ENCODE measurements at regions not wholly inside any gene's neighbourhood (a gene's known extent, or its start where the extent isn't known, plus 50 kb on each side); places are given as distances from the start of the nearest gene placed in this dataset.

- no peak overlapping the region for H3K9ac ChIP-seq (ENCODE audit: low read depth, low read length)
- H3K4me2 ChIP-seq (ENCODE audit: low read length), result no peak overlapping the region
- no peaks in the 10 kb centered on the region for H3K36me3 ChIP-seq (ENCODE audit: insufficient read depth, low read length)
- H3K4me1 ChIP-seq (ENCODE audit: control insufficient read depth, insufficient read depth, low read length), result peaks cover 3% of the 10 kb centered on the region
- H3K27me3 ChIP-seq (ENCODE audit: control insufficient read depth, insufficient read depth, low read length), result peaks cover 18% of the 10 kb centered on the region
- no peaks in the 10 kb centered on the region for H3K9me3 ChIP-seq (replicated peaks; ENCODE audit: low read length)
- no peak overlapping the region for H3K4me3 ChIP-seq (ENCODE audit: low read length)
These were observed 237.2 kb upstream of the APCDD1 start for GRCh38 chr18:10217211-10217610.

- Histone ChIP-seq H3K4me2 (ENCODE audit: low read length) (no peak overlapping the region), H3K9ac (ENCODE audit: low read depth, low read length) (no peak overlapping the region), H3K36me3 (ENCODE audit: insufficient read depth, low read length) (no peaks in the 10 kb centered on the region), H3K9me3 (replicated peaks; ENCODE audit: low read length) (peaks cover 6% of the 10 kb centered on the region), H3K4me1 (ENCODE audit: control insufficient read depth, insufficient read depth, low read length) (peaks cover under 1% of the 10 kb centered on the region), H3K27me3 (ENCODE audit: control insufficient read depth, insufficient read depth, low read length) (peaks cover 2% of the 10 kb centered on the region), H3K4me3 (ENCODE audit: low read length) (no peak overlapping the region)
These were observed 229.1 kb upstream of the APCDD1 start for GRCh38 chr18:10225300-10225699.

- H3K9me3 ChIP-seq (replicated peaks; ENCODE audit: low read length), result peaks cover 6% of the 10 kb centered on the region
These were observed 227.5 kb upstream of the APCDD1 start for GRCh38 chr18:10226971-10227370.

GRCh38 chr18:10228326-10228725, 226.1 kb upstream of the APCDD1 start:
- no peak overlapping the region for H3K9ac ChIP-seq (ENCODE audit: low read depth, low read length)
- no peak overlapping the region for H3K4me3 ChIP-seq (ENCODE audit: low read length)
- peaks cover 6% of the 10 kb centered on the region for H3K9me3 ChIP-seq (replicated peaks; ENCODE audit: low read length)
- peaks cover 4% of the 10 kb centered on the region for H3K4me1 ChIP-seq (ENCODE audit: control insufficient read depth, insufficient read depth, low read length)
- no peaks in the 10 kb centered on the region for H3K27me3 ChIP-seq (ENCODE audit: control insufficient read depth, insufficient read depth, low read length)
- no peaks in the 10 kb centered on the region for H3K36me3 ChIP-seq (ENCODE audit: insufficient read depth, low read length)
- no peak overlapping the region for H3K4me2 ChIP-seq (ENCODE audit: low read length)

More at GRCh38 chr18:10226971-10227370, 227.5 kb upstream of the APCDD1 start:
- Histone ChIP-seq H3K4me3 (ENCODE audit: low read length) (no peak overlapping the region), H3K4me1 (ENCODE audit: control insufficient read depth, insufficient read depth, low read length) (peaks cover 4% of the 10 kb centered on the region), H3K27me3 (ENCODE audit: control insufficient read depth, insufficient read depth, low read length) (peaks cover under 1% of the 10 kb centered on the region), H3K36me3 (ENCODE audit: insufficient read depth, low read length) (no peaks in the 10 kb centered on the region), H3K9ac (ENCODE audit: low read depth, low read length) (no peak overlapping the region), H3K4me2 (ENCODE audit: low read length) (no peak overlapping the region)

- H3K27me3 ChIP-seq (ENCODE audit: control insufficient read depth, insufficient read depth, low read length), result no peaks in the 10 kb centered on the region
- H3K4me3 ChIP-seq (ENCODE audit: low read length), result no peak overlapping the region
- peaks cover 6% of the 10 kb centered on the region for H3K9me3 ChIP-seq (replicated peaks; ENCODE audit: low read length)
- H3K4me2 ChIP-seq (ENCODE audit: low read length), result no peak overlapping the region
- no peaks in the 10 kb centered on the region for H3K36me3 ChIP-seq (ENCODE audit: insufficient read depth, low read length)
- no peak overlapping the region for H3K9ac ChIP-seq (ENCODE audit: low read depth, low read length)
- H3K4me1 ChIP-seq (ENCODE audit: control insufficient read depth, insufficient read depth, low read length), result peaks cover 4% of the 10 kb centered on the region
These were observed 225.0 kb upstream of the APCDD1 start for GRCh38 chr18:10229458-10229857.

- Histone ChIP-seq H3K4me2 (ENCODE audit: low read length) (no peak overlapping the region), H3K9ac (ENCODE audit: low read depth, low read length) (no peak overlapping the region), H3K4me1 (ENCODE audit: control insufficient read depth, insufficient read depth, low read length) (peaks cover 8% of the 10 kb centered on the region)
These were observed 224.4 kb upstream of the APCDD1 start for GRCh38 chr18:10230072-10230471.

GRCh38 chr18:10231220-10231619, 223.2 kb upstream of the APCDD1 start:
- peaks cover 12% of the 10 kb centered on the region for H3K4me1 ChIP-seq (ENCODE audit: control insufficient read depth, insufficient read depth, low read length)
- H3K4me3 ChIP-seq (ENCODE audit: low read length), result no peak overlapping the region
- H3K9me3 ChIP-seq (replicated peaks; ENCODE audit: low read length), result peaks cover 6% of the 10 kb centered on the region
- no peaks in the 10 kb centered on the region for H3K27me3 ChIP-seq (ENCODE audit: control insufficient read depth, insufficient read depth, low read length)
- H3K9ac ChIP-seq (ENCODE audit: low read depth, low read length), result no peak overlapping the region
- H3K4me2 ChIP-seq (ENCODE audit: low read length), result no peak overlapping the region
- H3K36me3 ChIP-seq (ENCODE audit: insufficient read depth, low read length), result no peaks in the 10 kb centered on the region

More at GRCh38 chr18:10230072-10230471, 224.4 kb upstream of the APCDD1 start:
- peaks cover 6% of the 10 kb centered on the region for H3K9me3 ChIP-seq (replicated peaks; ENCODE audit: low read length)
- no peaks in the 10 kb centered on the region for H3K36me3 ChIP-seq (ENCODE audit: insufficient read depth, low read length)
- H3K27me3 ChIP-seq (ENCODE audit: control insufficient read depth, insufficient read depth, low read length), result no peaks in the 10 kb centered on the region
- H3K4me3 ChIP-seq (ENCODE audit: low read length), result no peak overlapping the region

GRCh38 chr18:10232062-10232461, 222.4 kb upstream of the APCDD1 start:
- H3K4me2 ChIP-seq (ENCODE audit: low read length), result no peak overlapping the region
- no peak overlapping the region for H3K4me3 ChIP-seq (ENCODE audit: low read length)
- no peaks in the 10 kb centered on the region for H3K36me3 ChIP-seq (ENCODE audit: insufficient read depth, low read length)
- peaks cover 6% of the 10 kb centered on the region for H3K9me3 ChIP-seq (replicated peaks; ENCODE audit: low read length)
- H3K4me1 ChIP-seq (ENCODE audit: control insufficient read depth, insufficient read depth, low read length), result peaks cover 12% of the 10 kb centered on the region
- H3K9ac ChIP-seq (ENCODE audit: low read depth, low read length), result no peak overlapping the region
- no peaks in the 10 kb centered on the region for H3K27me3 ChIP-seq (ENCODE audit: control insufficient read depth, insufficient read depth, low read length)

GRCh38 chr18:10233082-10233875, 221.2 kb upstream of the APCDD1 start:
- H3K9ac ChIP-seq (ENCODE audit: low read depth, low read length), result no peak overlapping the region
- peaks cover 12% of the 10 kb centered on the region for H3K4me1 ChIP-seq (ENCODE audit: control insufficient read depth, insufficient read depth, low read length)
- H3K9me3 ChIP-seq (replicated peaks; ENCODE audit: low read length), result peaks cover 6% of the 10 kb centered on the region
- no peaks in the 10 kb centered on the region for H3K27me3 ChIP-seq (ENCODE audit: control insufficient read depth, insufficient read depth, low read length)
- no peak overlapping the region for H3K4me2 ChIP-seq (ENCODE audit: low read length)
- H3K36me3 ChIP-seq (ENCODE audit: insufficient read depth, low read length), result no peaks in the 10 kb centered on the region
- H3K4me3 ChIP-seq (ENCODE audit: low read length), result no peak overlapping the region

GRCh38 chr18:10234281-10234680, 220.2 kb upstream of the APCDD1 start:
- no peaks in the 10 kb centered on the region for H3K9me3 ChIP-seq (replicated peaks; ENCODE audit: low read length)
- H3K4me1 ChIP-seq (ENCODE audit: control insufficient read depth, insufficient read depth, low read length), result peaks cover 12% of the 10 kb centered on the region
- H3K36me3 ChIP-seq (ENCODE audit: insufficient read depth, low read length), result no peaks in the 10 kb centered on the region
- H3K27me3 ChIP-seq (ENCODE audit: control insufficient read depth, insufficient read depth, low read length), result no peaks in the 10 kb centered on the region
- H3K4me3 ChIP-seq (ENCODE audit: low read length), result no peak overlapping the region
- H3K9ac ChIP-seq (ENCODE audit: low read depth, low read length), result no peak overlapping the region
- no peak overlapping the region for H3K4me2 ChIP-seq (ENCODE audit: low read length)

GRCh38 chr18:10234912-10235660, 219.3 kb upstream of the APCDD1 start:
- Histone ChIP-seq H3K9me3 (replicated peaks; ENCODE audit: low read length) (no peaks in the 10 kb centered on the region), H3K36me3 (ENCODE audit: insufficient read depth, low read length) (no peaks in the 10 kb centered on the region), H3K9ac (ENCODE audit: low read depth, low read length) (no peak overlapping the region), H3K4me2 (ENCODE audit: low read length) (no peak overlapping the region), H3K27me3 (ENCODE audit: control insufficient read depth, insufficient read depth, low read length) (peaks cover 3% of the 10 kb centered on the region), H3K4me3 (ENCODE audit: low read length) (no peak overlapping the region), H3K4me1 (ENCODE audit: control insufficient read depth, insufficient read depth, low read length) (peaks cover 12% of the 10 kb centered on the region)

- H3K9me3 ChIP-seq (replicated peaks; ENCODE audit: low read length), result no peaks in the 10 kb centered on the region
- H3K27me3 ChIP-seq (ENCODE audit: control insufficient read depth, insufficient read depth, low read length), result peaks cover 3% of the 10 kb centered on the region
- H3K4me2 ChIP-seq (ENCODE audit: low read length), result no peak overlapping the region
- no peak overlapping the region for H3K4me3 ChIP-seq (ENCODE audit: low read length)
- H3K4me1 ChIP-seq (ENCODE audit: control insufficient read depth, insufficient read depth, low read length), result peaks cover 8% of the 10 kb centered on the region
- no peak overlapping the region for H3K9ac ChIP-seq (ENCODE audit: low read depth, low read length)
- H3K36me3 ChIP-seq (ENCODE audit: insufficient read depth, low read length), result no peaks in the 10 kb centered on the region
These were observed 218.8 kb upstream of the APCDD1 start for GRCh38 chr18:10235661-10235952.
